HepG2 (cell line): ENCODE measurements at regions not wholly inside any gene's neighbourhood (a gene's known extent, or its start where the extent isn't known, plus 50 kb on each side); places are given as distances from the start of the nearest gene placed in this dataset.

Experiments used
- ARID5B ChIP-seq: IDR thresholded peaks from 2 replicates; pipeline ENCODE4 v1.4.0; 2020; ENCODE audit warnings: mild to moderate bottlenecking, missing genetic modification reagents
- DRAP1 ChIP-seq: IDR thresholded peaks from 2 replicates; pipeline ENCODE4 v1.6.1; 2016; ENCODE audit warnings: missing genetic modification reagents, missing compliant biosample characterization
- FOXC1 ChIP-seq: sonication (generic); formaldehyde crosslinking; IDR thresholded peaks from 2 replicates; pipeline ENCODE4 v1.8.0; 2022; ENCODE audit warnings: mild to moderate bottlenecking, missing genetic modification reagents, borderline replicate concordance
- FOXK1 ChIP-seq: sonication (generic); formaldehyde crosslinking; IDR thresholded peaks from 2 replicates; pipeline ENCODE4 v1.4.0; 2020; ENCODE audit warnings: low read depth, missing genetic modification reagents, borderline replicate concordance
- GPN1 ChIP-seq: sonication (generic); formaldehyde crosslinking; IDR thresholded peaks from 2 replicates; pipeline ENCODE4 v1.5.1; 2020; ENCODE audit warnings: missing genetic modification reagents, borderline replicate concordance
- HIVEP1 ChIP-seq: sonication (generic); formaldehyde crosslinking; IDR thresholded peaks from 2 replicates; pipeline ENCODE4 v1.4.0; 2020; ENCODE audit warnings: mild to moderate bottlenecking, missing genetic modification reagents
- KLF6 ChIP-seq: IDR thresholded peaks from 2 replicates; pipeline ENCODE4 v1.8.0; 2016; ENCODE audit warnings: missing biosample characterization, missing genetic modification reagents
- MXD1 ChIP-seq: sonication (generic); formaldehyde crosslinking; IDR thresholded peaks from 2 replicates; pipeline ENCODE4 v1.4.0; 2020; ENCODE audit warnings: mild to moderate bottlenecking, missing genetic modification reagents
- NFRKB ChIP-seq: fragments of 450-650 bp; IDR thresholded peaks from 2 replicates; pipeline ENCODE4 v1.6.1; 2017
- PHF20 ChIP-seq: sonication (generic); formaldehyde crosslinking; IDR thresholded peaks from 2 replicates; pipeline ENCODE4 v1.5.0; 2020; ENCODE audit warnings: mild to moderate bottlenecking, missing genetic modification reagents
- PITX1 ChIP-seq: sonication (generic); formaldehyde crosslinking; IDR thresholded peaks from 2 replicates; pipeline ENCODE4 v1.5.1; 2020; ENCODE audit warnings: mild to moderate bottlenecking, missing genetic modification reagents
- PLSCR1 ChIP-seq: sonication (generic); formaldehyde crosslinking; IDR thresholded peaks from 2 replicates; pipeline ENCODE4 v1.5.0; 2020; ENCODE audit warnings: missing genetic modification reagents, mild to moderate bottlenecking, borderline replicate concordance
- SAP130 ChIP-seq: IDR thresholded peaks from 2 replicates; pipeline ENCODE4 v1.6.1; 2016; ENCODE audit warnings: low read depth
- SOX5 ChIP-seq: IDR thresholded peaks from 2 replicates; pipeline ENCODE4 v1.6.1; 2016; ENCODE audit warnings: borderline replicate concordance
- SOX6 ChIP-seq, 2 experiments: fragments of 450-650 bp in 1 of 2; sonication (generic) in 1 of 2; formaldehyde crosslinking in 1 of 2; IDR thresholded peaks; 2 replicates each; pipeline versions ENCODE4 v1.4.0 to v1.6.1; 2017 to 2020; ENCODE audit warnings: antibody characterized with exemption in 1 of 2, mild to moderate bottlenecking in 1 of 2, missing genetic modification reagents in 1 of 2
- TAF1 ChIP-seq: sonication (generic); formaldehyde crosslinking; IDR thresholded peaks from 2 replicates; pipeline ENCODE4 v1.4.0; 2020; ENCODE audit warnings: missing genetic modification reagents
- TMF1 ChIP-seq: sonication (generic); formaldehyde crosslinking; IDR thresholded peaks from 2 replicates; pipeline ENCODE4 v1.8.1; 2022; ENCODE audit warnings: low read depth, missing genetic modification reagents
- XRCC5 ChIP-seq: fragments of 200-400 bp; formaldehyde crosslinking; optimal IDR thresholded peaks from 2 replicates; pipeline ENCODE3; 2017; ENCODE audit warnings: mild to moderate bottlenecking, low read length
- ZNF160 ChIP-seq: sonication (generic); formaldehyde crosslinking; IDR thresholded peaks from 2 replicates; pipeline ENCODE4 v1.8.0; 2022; ENCODE audit warnings: mild to moderate bottlenecking, inconsistent platforms, missing genetic modification reagents
- ZNF253 ChIP-seq: sonication (generic); formaldehyde crosslinking; IDR thresholded peaks from 2 replicates; pipeline ENCODE4 v1.8.0; 2022; ENCODE audit warnings: mild to moderate bottlenecking, missing genetic modification reagents, borderline replicate concordance
- ZNF543 ChIP-seq: sonication (generic); formaldehyde crosslinking; IDR thresholded peaks from 2 replicates; pipeline ENCODE4 v1.4.0; 2020; ENCODE audit warnings: mild to moderate bottlenecking, missing genetic modification reagents
- TF ChIP-seq, protein P1 (sequence below): sonication (generic); formaldehyde crosslinking; IDR thresholded peaks from 2 replicates; pipeline ENCODE4 v1.8.1; 2023; ENCODE audit warnings: mild to moderate bottlenecking, missing genetic modification reagents, borderline replicate concordance
- TF ChIP-seq, protein P2 (sequence below): IDR thresholded peaks from 2 replicates; pipeline ENCODE4 v1.6.1; 2016

DNA sequence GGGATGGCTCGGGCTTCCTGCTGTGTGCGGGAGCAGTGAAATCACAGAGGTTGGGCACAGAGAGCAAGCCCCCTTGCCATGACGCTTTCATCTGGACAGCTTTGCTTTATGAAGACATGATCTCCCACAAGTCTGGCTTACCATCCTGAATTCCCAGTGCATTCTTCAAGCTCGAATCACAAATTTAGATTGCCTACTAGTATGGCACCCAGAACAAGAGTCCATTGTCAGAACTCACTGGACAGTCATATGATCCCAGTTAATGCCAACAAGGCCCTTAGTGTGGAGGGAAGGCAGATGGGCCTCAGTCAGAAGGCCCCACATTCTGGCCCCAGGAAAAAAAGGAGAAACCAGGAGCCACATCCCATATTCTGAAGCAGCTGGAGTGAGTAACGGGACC lies 147.3 kb upstream of the FOXQ1 start (continued):
- no peak for TF ChIP-seq ZNF253 (CRISPR knock-in tag)
- no peak for TF ChIP-seq FOXC1
- TF ChIP-seq, protein P1, sequence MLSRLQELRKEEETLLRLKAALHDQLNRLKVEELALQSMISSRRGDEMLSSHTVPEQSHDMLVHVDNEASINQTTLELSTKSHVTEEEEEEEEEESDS (CRISPR knock-in tag) = no peak
- peak; percentile 33 for TF ChIP-seq XRCC5
- TF ChIP-seq NFRKB = no peak
- 0 out of 2 replicates have a peak, but pooled peaks have one; percentile 21 for TF ChIP-seq SAP130 (CRISPR knock-in tag)
- TF ChIP-seq TAF1 (CRISPR knock-in tag) = no peak
- no peak for TF ChIP-seq HIVEP1 (CRISPR knock-in tag)
- TF ChIP-seq ZNF160 (CRISPR knock-in tag) = no peak
- TF ChIP-seq ARID5B (CRISPR knock-in tag) = 0 out of 2 replicates have a peak, but pooled peaks have one; percentile 13
- peak; percentile 17; the same call in 1 of the 2 replicates for TF ChIP-seq SOX5 (CRISPR knock-in tag)
- TF ChIP-seq TMF1 (CRISPR knock-in tag) = no peak
- TF ChIP-seq PITX1 (CRISPR knock-in tag) = no peak
- TF ChIP-seq, protein P2, sequence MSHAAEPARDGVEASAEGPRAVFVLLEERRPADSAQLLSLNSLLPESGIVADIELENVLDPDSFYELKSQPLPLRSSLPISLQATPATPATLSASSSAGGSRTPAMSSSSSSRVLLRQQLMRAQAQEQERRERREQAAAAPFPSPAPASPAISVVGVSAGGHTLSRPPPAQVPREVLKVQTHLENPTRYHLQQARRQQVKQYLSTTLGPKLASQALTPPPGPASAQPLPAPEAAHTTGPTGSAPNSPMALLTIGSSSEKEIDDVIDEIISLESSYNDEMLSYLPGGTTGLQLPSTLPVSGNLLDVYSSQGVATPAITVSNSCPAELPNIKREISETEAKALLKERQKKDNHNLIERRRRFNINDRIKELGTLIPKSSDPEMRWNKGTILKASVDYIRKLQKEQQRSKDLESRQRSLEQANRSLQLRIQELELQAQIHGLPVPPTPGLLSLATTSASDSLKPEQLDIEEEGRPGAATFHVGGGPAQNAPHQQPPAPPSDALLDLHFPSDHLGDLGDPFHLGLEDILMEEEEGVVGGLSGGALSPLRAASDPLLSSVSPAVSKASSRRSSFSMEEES (CRISPR knock-in tag) = peak; percentile 71; the same call in 1 of the 2 replicates
- no peak for TF ChIP-seq DRAP1 (CRISPR knock-in tag)
- no peak for TF ChIP-seq PLSCR1 (CRISPR knock-in tag)
- no peak for TF ChIP-seq FOXK1 (CRISPR knock-in tag)
- TF ChIP-seq MXD1 (CRISPR knock-in tag) = no peak
- no peak for TF ChIP-seq KLF6 (CRISPR knock-in tag)
- TF ChIP-seq PHF20 (CRISPR knock-in tag) = no peak
- no peak for TF ChIP-seq ZNF543 (CRISPR knock-in tag)
- no peak for TF ChIP-seq SOX6 (IDR thresholded peaks at IDR 0.05)
- no peak for TF ChIP-seq SOX6 (CRISPR knock-in tag; IDR thresholded peaks at IDR 0.05)
- TF ChIP-seq GPN1 (CRISPR knock-in tag) = no peak
